ENCODE measurements at regions not wholly inside any gene's neighbourhood (a gene's known extent, or its start where the extent isn't known, plus 50 kb on each side); places are given as distances from the start of the nearest gene placed in this dataset.

DNA sequence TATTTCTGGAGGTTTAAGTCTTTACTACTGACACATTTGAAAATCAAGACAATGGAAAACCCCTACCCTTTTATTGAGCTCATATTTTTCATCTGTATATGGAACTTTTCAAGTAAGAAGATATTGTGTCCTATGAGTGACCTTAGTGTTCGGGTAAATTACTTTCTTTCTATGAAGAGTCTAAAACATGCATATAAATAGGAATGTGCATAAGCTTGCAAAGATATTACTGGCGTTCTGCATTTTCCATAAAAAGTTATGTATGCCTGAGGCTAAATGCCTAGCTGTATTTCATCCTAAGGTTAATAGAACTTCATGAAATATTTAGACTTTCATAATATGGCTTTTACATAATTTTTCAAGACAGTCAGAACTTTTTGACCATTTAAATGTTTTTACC, 495.8 kb upstream of the ADAMTS5 start:
- DNase-seq (ENCODE audit: low read depth in 3 of 3) = no peak

DNA sequence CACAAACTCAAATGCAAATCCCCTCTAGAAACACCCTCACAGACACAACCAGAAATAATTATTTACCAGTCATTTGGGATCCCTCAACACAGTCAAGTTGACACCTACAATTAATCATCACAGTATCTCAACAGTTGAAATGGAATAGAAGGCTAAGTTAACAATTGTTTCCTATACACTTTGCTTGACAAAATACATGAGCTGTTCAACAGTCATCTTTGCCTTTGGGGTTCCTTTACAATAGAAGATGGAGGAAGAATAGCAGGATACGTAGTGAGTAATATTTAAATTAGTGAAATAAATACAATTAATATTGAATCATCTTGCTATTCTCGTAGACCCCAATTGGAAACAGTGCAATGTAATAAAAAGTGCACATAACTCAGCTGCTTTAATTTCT, 487.3 kb upstream of the ADAMTS5 start:
- DNase-seq (ENCODE audit: low read depth in 3 of 3) = no peak

DNA sequence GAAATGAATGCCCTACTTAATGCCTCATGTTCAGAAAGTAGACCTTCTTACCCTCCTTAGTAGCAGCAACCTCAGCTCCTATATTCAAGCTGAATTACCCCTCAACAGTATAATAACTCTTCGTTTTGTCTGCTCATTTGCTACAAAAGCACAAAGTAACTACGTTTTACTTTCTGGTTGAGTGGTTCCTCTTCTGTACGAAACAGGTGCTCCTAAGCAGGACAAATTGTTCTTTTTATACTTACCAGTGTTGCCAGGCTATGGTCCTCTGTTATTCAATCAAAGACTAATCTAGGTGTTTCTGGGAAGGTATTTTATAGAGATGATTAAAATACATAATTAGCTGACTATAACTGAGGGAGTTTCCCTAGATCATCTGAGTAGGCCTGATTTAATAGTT, 484.2 kb upstream of the ADAMTS5 start:
- no peak for DNase-seq (ENCODE audit: low read depth in 3 of 3)

DNA sequence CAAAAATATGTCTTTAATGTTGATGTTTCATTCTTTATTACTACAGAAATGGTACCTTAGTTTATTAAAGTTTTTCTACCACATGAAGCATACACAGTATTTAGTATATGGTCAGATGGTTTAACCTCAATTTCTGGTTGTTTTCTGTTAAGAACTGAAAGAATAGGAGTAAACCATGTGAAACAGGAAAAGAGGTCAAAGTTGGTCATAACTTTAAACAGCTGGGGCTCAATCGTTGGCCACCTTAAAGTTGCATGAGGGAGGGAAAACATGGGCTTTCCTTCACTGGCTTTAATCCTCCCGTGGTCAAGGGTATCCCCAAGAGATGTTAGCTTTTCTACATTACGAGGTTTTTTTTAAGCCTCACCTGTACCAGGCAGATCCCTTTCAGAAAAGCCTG, 483.3 kb upstream of the ADAMTS5 start:
- no peak for DNase-seq (ENCODE audit: low read depth in 3 of 3)

DNA sequence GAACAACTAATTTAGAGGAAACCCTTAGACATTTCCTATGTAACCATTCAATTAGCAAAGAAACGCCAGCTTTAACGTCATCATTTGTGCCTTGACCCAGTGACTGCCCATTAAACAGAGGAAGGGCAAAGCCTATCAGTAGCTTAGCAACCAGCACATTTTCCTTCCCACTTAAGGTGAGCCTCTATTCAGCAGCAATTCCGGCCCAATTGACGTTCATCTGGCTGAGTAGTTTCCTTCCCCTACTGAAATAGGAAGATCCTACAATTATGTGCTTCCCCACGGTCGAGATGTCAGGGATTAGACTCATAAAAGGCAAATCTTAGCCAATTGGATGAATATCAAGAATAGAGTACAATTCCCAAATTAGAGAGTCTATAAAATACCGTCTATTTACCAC, 482.1 kb upstream of the ADAMTS5 start:
- DNase-seq (ENCODE audit: low read depth in 3 of 3) = no peak

DNA sequence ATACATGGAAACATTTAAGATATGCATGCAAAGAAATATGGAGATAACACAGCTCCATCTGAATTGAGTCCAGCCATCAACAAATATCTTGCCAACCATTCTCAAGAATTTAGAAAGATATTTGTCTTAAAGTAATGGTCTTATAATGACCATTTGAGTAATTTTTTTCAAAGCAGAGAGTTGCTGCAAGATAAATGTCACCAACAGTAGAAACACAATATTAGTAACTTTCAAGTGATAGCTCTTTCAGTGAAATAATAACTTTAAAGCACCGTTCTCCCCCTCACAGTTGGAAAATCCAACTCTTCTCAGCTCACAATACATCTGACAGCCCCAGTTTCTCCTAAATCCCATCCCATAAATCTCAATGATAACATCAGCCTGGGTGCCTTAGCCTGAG, 481.0 kb upstream of the ADAMTS5 start:
- DNase-seq (ENCODE audit: low read depth in 3 of 3) = no peak

DNA sequence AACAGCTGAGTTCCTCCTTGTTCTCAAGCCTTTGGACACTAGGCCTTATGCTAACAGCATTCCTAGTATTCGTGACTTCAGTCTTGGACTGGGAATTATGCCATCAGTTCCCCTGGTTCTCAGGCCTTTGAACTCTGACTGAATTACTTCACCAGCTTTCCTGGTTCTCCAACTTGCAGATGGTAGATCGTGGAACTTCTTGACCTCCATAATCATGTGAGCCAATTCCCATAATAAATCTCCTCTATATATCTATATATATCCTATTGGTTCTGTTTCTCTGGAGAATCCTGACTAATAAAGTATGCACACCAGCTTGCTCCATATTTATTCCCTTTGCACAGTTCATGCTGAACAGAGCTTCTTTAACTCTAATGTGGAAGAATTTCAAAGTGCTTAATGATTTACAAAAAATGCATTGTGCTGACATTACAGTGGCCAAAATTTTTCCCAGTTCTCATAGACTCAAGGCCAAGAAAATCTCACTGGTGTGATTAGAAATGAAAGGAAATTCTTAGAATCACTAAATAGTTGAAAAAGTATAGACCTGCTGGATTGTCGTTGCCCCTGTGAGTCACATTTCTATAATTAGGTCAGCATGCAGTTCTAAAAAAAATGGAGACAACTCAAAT, 462.9 kb upstream of the ADAMTS5 start:
- DNase-seq (ENCODE audit: low read depth in 3 of 3) = no peak

DNA sequence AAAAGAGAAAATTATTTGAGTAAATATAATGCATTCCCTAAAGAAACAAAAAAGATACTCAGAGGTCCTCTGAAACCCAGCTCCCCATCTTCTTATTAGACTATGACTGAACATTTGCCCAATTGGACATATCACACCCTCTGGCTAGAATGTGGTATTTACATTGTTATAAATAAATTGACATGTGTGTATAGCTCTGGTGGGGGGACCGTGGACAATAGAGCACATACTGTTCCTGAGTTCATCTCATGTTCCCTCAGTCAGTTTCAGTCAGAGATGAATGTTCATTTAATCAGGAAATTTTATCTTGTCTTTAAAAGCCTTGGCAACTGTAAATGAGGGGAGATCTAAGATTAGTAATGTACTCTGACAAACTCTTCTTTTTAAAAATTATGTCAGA, 459.3 kb upstream of the ADAMTS5 start:
- no peak for DNase-seq (ENCODE audit: low read depth in 3 of 3)

DNA sequence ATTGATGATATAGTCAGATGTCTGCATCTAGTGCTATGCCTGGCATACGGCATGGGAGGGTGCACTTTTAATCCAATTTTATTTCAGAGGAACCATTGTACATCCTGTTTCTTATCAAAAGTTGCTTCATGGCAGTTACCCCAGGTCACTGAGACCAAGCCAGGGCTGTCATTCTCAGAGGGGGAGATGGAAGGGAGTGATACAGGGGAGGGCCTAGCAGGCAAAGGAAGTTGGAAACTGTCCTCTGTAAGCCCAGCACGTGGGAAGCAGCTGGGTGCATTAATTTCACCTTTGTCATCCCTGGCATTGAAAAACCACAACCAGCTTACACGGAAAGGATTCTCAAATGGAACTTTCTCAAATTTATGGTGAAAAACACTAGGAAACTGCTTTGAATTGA, 458.7 kb upstream of the ADAMTS5 start:
- no peak for DNase-seq (ENCODE audit: low read depth in 3 of 3)

DNA sequence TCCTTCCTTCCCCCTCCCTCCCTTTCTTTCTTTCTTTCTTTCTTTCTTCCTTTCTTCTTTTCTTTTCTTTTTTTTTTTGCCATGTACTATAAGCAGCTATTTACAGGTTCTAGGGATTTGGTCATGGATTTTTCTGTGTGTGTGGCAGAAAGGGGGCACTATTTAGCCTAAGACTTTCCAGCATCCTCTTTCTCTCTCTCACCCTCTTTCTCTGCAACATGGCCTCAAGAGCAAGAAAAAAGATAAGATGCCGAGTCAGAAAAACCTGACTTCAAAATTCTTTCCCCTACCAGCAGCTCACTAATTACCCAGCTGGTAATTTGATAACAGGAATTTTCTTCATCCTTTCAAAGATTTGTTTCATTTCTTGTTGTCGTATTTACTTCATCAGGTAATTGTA, 458.3 kb upstream of the ADAMTS5 start:
- DNase-seq (ENCODE audit: low read depth in 3 of 3) = no peak

DNA sequence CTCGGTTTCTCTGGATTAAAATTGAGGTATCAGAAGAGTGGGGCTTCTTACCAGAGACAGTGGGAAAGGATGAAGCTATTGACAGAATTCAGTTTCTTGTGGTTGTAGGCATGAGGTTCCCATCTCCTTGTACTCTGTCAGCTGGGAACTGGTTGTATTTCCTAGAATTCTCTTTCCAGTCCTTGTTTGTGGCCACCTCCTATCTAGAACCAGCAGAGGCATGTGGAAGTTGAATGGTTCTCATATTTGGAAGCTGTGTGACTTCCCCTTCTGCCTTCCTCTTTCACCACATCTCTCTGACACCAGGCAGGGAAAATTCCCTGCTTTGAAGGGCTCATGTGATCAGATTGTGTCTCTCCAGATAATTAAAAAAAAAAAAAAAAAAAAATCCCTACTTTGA, 457.7 kb upstream of the ADAMTS5 start:
- DNase-seq (ENCODE audit: low read depth in 3 of 3) = no peak

DNA sequence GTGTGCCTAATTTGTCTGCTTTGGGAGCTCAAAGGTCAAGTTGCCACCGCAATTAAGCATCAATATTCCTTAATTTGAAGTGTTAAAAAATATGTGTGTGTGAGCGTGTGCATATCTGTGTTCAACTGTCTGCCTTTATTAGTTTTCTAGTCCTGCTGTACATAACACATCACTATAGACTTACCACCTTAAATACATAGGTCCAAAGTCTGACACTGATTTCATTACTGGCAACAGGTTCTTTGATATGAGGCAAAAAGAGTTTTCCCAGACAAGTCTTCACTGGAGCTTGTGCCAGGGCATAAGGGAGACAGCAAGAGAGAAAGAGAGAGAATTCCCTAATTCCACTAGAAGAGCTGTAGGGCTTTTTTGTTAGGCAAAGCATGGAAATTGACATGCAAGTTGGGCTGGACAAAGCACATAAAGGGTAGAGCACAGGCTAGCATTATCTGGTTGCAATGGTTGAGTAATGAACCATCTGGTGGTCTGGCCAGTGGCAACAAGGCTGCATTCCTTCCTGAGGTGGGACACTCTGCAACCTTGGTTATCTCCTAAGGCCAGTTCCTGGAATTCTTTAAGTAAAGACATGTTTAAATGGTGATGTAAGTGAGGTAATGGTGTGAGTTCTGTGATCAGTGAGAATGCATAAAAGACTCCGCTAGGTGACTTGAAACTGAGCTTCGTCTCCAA, 457.2 kb upstream of the ADAMTS5 start:
- DNase-seq (ENCODE audit: low read depth in 3 of 3) = no peak

DNA sequence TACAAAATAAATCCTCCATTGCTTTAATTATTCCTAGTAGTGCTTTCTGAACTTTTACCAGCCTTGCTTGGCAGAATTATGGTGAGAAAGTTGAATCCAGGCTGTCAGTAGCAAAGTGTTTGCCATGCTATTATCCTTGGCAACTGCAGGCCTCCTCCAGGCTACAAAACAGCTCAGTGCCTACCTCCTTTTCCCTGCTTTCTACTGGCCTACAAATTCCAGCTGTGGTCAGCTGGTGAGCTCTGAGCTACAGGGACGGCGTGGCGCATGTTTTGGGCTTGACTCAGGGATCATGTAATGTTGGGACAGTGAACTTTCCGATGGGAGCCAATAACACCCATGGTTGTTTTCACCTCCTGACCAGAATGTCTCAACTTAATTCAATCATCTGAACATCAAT, 456.1 kb upstream of the ADAMTS5 start:
- DNase-seq (ENCODE audit: low read depth in 3 of 3) = no peak

DNA sequence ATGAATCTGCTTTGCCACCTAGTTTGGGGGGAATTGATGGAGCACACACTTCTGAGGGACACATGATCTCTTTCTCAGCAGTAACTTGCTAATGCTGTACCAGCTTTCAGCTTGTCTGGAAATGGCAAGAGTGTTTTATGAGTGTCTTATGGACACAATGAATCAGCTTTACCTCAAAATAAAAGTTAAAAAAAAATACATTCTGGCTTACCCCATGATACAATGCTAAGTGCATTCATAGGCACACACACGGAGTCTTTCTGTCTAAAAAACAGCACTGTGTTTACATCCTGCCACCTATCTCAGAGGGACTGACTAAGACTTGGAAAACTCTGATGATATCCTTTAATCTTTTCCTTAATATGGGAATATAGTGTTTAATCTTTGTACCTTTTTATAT, 455.5 kb upstream of the ADAMTS5 start:
- DNase-seq (ENCODE audit: low read depth in 3 of 3) = no peak

DNA sequence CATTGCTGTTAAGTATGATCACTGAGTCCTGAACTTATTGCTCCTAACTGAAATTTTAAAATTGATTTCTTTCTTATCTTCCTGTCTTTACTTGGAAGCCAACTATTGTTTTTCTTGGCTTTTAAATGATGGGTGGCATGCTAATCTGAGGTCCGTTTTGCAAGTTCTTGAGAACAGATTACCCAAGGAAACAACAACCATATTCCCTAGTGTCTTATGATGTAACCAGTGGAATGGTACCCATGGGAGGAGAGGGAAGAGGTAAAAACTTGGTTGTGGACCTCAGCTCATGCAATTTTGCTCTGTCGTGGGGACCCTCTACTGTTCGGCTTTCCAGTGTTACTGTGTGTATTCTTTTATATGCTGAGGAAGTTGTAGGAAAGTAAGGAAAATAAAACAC, 454.8 kb upstream of the ADAMTS5 start:
- DNase-seq (ENCODE audit: low read depth in 3 of 3) = no peak

DNA sequence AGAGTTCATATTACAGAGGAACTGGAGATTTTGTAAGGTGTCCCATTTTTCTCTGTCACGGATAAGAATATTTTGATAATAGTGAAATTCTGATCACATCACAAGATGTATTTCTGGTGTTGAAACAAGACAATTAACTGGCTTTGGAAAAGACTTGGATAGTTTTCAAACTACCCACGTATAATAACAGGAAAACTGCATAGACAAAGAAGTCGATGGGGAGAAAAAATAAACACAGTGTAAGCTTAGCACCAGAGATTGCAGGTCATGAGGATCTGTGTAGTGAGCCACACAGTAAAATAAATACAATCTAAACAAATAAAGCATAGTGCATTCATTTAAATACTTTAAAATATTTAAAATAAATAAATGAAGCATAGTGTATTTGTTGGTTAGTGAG, 452.3 kb upstream of the ADAMTS5 start:
- no peak for DNase-seq (ENCODE audit: low read depth in 3 of 3)

DNA sequence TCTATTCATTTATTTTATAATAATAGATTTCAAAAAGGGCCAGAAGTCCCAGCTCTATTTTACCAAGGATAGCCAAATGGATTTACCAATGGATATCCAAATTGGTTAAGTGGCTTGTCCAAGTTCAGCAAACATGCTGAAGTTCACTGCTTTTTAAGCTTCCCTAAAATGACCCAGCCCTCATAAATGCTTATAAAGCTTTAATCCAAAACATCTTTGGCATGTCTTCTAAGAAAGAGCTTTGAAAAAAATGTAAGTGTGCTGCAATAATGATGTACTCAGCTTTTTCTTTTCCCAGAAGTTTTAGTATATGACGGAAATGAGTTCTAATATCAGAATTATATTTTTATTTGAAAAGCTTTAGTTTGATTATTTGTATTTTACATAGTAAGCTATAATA, 451.5 kb upstream of the ADAMTS5 start:
- no peak for DNase-seq (ENCODE audit: low read depth in 3 of 3)

DNA sequence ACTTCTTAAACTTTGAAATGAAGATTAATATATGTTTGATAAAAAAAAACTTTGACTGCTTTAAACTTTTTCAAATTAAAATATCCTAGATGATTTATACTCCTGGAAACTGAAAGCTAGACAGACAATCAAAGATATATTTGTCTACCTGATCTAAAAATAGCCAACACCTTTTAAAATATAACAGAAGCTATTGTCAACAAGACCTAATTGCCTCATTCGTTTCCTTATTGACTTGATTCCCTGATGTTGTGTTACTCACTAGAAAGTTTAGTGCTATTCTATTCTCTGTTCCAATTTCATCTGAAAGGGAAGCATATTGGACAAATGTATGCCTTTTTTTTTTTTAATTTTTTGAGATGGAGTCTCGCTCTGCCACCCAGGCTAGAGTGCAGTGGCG, 445.6 kb upstream of the ADAMTS5 start:
- DNase-seq (ENCODE audit: low read depth in 3 of 3) = no peak

DNA sequence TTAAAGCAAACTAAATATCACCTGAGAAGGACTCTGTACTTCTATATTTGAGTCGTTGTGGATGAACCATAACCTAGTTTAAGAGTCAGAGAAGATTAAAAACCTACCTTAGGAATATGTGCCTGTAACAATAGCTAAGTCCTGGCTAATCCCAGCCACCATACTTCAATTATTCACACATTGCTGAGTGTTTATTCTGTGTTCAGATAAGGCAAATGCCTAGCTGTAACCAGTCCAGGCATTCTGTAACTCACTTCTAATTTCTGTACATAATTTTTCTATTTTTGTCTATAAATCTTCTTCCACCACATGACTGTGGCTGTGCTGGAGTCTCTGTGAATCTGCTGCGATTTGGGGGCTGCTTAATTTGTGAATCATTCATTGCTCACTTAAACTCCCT, 441.9 kb upstream of the ADAMTS5 start:
- no peak for DNase-seq (ENCODE audit: low read depth in 3 of 3)

DNA sequence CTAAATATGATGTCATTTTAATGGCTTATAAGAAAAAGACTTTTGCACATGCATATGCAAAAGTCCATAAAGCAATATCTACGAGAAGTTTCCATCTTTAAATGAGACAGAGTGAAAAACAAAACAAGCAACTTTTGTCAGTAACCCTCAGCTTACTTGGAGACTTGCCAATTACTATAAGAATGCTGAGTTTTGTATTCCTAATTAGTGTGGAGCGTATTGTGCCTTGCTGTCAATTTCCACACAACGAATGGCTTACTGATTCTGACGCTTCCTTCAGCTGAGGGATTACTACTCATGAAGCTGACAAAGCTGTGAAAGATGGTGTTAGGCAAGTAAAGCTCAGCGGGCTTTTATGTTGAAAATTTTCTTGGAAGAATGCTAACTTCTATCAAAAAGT, 440.4 kb upstream of the ADAMTS5 start:
- no peak for DNase-seq (ENCODE audit: low read depth in 3 of 3)

DNA sequence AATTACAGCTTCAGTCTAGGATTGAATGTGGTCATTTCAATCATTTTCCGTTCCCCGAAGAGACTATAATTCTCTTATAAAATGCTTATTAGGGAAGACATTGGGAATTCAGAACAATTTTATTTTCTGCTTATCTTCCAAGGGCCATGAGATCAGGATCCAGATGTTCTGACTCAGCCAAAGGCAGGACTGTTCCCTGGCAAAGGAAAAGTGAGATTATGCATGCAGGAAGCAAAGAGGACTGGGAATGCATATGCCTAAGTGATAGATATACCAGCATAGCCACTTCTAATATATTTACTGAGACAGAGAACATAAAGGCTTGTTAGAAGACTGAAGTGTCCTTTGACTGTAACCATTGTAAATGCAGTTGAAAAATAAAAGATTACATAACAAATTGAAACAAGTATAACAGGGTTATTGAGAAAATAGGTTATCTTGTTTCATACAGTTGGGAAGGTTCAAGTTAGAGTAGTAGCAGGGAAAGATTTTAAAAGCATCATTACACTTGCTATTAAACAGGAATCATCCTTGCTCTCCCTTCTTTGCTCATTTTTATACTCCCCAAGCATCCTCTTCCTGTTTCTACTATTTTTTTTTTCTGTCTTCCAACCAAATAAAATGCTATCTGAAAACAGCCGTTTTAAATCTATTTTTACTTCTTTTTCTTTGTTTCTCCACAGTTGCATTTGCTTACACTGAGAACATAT, 439.6 kb upstream of the ADAMTS5 start:
- no peak for DNase-seq (ENCODE audit: low read depth in 3 of 3)

DNA sequence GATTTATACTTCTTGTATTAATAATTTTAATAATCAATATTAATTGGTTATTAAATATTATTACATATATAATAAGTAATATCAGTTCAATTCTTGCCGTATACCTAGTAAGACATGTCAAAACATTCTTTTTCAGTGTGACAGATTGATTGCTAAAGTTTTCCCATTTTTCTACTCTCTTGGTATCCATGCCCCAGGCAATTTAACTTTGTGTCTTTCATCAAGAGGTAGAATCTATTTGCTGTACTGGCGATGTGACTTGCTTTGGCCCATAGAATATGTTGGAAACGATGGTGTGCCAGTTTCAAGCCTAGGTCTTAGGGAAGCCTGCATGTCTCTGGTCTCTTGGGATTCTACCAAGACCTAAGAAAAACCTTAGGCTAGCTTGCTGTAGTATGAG, 436.1 kb upstream of the ADAMTS5 start:
- DNase-seq (ENCODE audit: low read depth in 3 of 3) = no peak

DNA sequence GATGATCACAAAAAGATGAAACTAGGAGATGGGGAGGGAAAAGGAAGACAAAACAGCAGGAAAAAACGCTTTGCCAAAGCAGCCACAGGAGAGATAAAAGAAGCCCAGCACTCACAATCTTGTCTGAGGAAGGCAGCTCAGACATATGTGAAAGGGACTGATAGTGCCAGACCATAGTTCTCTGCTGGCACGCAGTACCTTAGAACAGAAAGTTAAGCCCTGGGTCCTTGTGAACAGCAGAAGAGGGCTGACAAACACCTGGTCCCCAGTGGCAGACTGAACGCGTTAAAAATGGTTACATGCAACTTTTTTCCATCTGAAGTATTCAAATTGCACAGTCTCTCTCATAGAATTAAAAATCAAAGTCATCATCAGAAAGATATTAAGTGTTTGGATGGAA, 433.2 kb upstream of the ADAMTS5 start:
- no peak for DNase-seq (ENCODE audit: low read depth in 3 of 3)
